ENCODE measurements at regions not wholly inside any gene's neighbourhood (a gene's known extent, or its start where the extent isn't known, plus 50 kb on each side); places are given as distances from the start of the nearest gene placed in this dataset.

- TF ChIP-seq CTCF (IDR thresholded peaks at IDR 0.05; ENCODE audit: insufficient read depth, low read length, poor library complexity, severe bottlenecking) (no peak), EZH2phosphoT487 (conservative IDR thresholded peaks at IDR 0.05; ENCODE audit: low read length) (no peak)
- H3K9me2 ChIP-seq (replicated peaks; ENCODE audit: insufficient read depth, low read length), result no peaks in the 10 kb centered on the region
- no peak overlapping the region for H3K4me3 ChIP-seq (ENCODE audit: insufficient read depth, low read length, poor library complexity, severe bottlenecking)
- no peak overlapping the region for H3K27ac ChIP-seq (ENCODE audit: low read depth, low read length)
- H3K4me2 ChIP-seq (ENCODE audit: low read depth, low read length, poor library complexity, severe bottlenecking), result no peak overlapping the region
- H3K36me3 ChIP-seq (ENCODE audit: low read length), result no peaks in the 10 kb centered on the region
- no peaks in the 10 kb centered on the region for H3K79me2 ChIP-seq (ENCODE audit: insufficient read depth, low read length)
- no peaks in the 10 kb centered on the region for H3F3A ChIP-seq (ENCODE audit: insufficient read depth)
- H3K27me3 ChIP-seq (ENCODE audit: low read length), result no peaks in the 10 kb centered on the region
- no peaks in the 10 kb centered on the region for H3K9me3 ChIP-seq (ENCODE audit: insufficient read depth, low read length)
- no peak overlapping the region for H3K9ac ChIP-seq (ENCODE audit: low read length)
- no peaks in the 10 kb centered on the region for H4K20me1 ChIP-seq (ENCODE audit: low read depth, low read length)
- no peak overlapping the region for H2AFZ ChIP-seq (ENCODE audit: low read depth, low read length, severe bottlenecking)
These were observed 243.5 kb downstream of the EIPR1 start for GRCh38 chr2:3134026-3134571.

GRCh38 chr2:3132966-3133365 is 244.7 kb downstream of the EIPR1 start:
- Histone ChIP-seq H3K4me2 (ENCODE audit: low read depth, low read length, poor library complexity, severe bottlenecking) (no peak overlapping the region), H3K9ac (ENCODE audit: low read length) (no peak overlapping the region), H3K79me2 (ENCODE audit: insufficient read depth, low read length) (no peaks in the 10 kb centered on the region), H3K27ac (ENCODE audit: low read depth, low read length) (no peak overlapping the region), H3K9me2 (replicated peaks; ENCODE audit: insufficient read depth, low read length) (no peaks in the 10 kb centered on the region), H3K9me3 (ENCODE audit: insufficient read depth, low read length) (no peaks in the 10 kb centered on the region), H3K36me3 (ENCODE audit: low read length) (no peaks in the 10 kb centered on the region), H3K4me3 (ENCODE audit: insufficient read depth, low read length, poor library complexity, severe bottlenecking) (no peak overlapping the region), H2AFZ (ENCODE audit: low read depth, low read length, severe bottlenecking) (no peak overlapping the region), H3K27me3 (ENCODE audit: low read length) (no peaks in the 10 kb centered on the region), H3F3A (ENCODE audit: insufficient read depth) (no peaks in the 10 kb centered on the region), H4K20me1 (ENCODE audit: low read depth, low read length) (no peaks in the 10 kb centered on the region)
- TF ChIP-seq EZH2phosphoT487 (conservative IDR thresholded peaks at IDR 0.05; ENCODE audit: low read length) (no peak), CTCF (IDR thresholded peaks at IDR 0.05; ENCODE audit: insufficient read depth, low read length, poor library complexity, severe bottlenecking) (no peak)

GRCh38 chr2:3132466-3132865 is 245.2 kb downstream of the EIPR1 start:
- no peaks in the 10 kb centered on the region for H3K79me2 ChIP-seq (ENCODE audit: insufficient read depth, low read length)
- no peak overlapping the region for H2AFZ ChIP-seq (ENCODE audit: low read depth, low read length, severe bottlenecking)
- no peak overlapping the region for H3K4me3 ChIP-seq (ENCODE audit: insufficient read depth, low read length, poor library complexity, severe bottlenecking)
- H3K9me2 ChIP-seq (replicated peaks; ENCODE audit: insufficient read depth, low read length), result no peaks in the 10 kb centered on the region
- no peaks in the 10 kb centered on the region for H3K36me3 ChIP-seq (ENCODE audit: low read length)
- no peak overlapping the region for H3K9ac ChIP-seq (ENCODE audit: low read length)
- TF ChIP-seq CTCF (IDR thresholded peaks at IDR 0.05; ENCODE audit: insufficient read depth, low read length, poor library complexity, severe bottlenecking) (no peak), EZH2phosphoT487 (conservative IDR thresholded peaks at IDR 0.05; ENCODE audit: low read length) (no peak)
- H4K20me1 ChIP-seq (ENCODE audit: low read depth, low read length), result no peaks in the 10 kb centered on the region
- no peak overlapping the region for H3K27ac ChIP-seq (ENCODE audit: low read depth, low read length)
- H3K9me3 ChIP-seq (ENCODE audit: insufficient read depth, low read length), result no peaks in the 10 kb centered on the region
- no peaks in the 10 kb centered on the region for H3K27me3 ChIP-seq (ENCODE audit: low read length)
- H3F3A ChIP-seq (ENCODE audit: insufficient read depth), result no peaks in the 10 kb centered on the region
- no peak overlapping the region for H3K4me2 ChIP-seq (ENCODE audit: low read depth, low read length, poor library complexity, severe bottlenecking)

Data from SU-DHL-6 (cell line).